ENCODE measurements at regions not wholly inside any gene's neighbourhood (a gene's known extent, or its start where the extent isn't known, plus 50 kb on each side); places are given as distances from the start of the nearest gene placed in this dataset.

- intact Hi-C loops (cut with DNase I; ENCODE audit: low total_unique reads), result no loop called here
- 84 to 95% methylated on average over 3 of the region's 3 CpGs for WGBS, 2 donors
Observed at GRCh38 chr1:157418659-157419058, 133.7 kb downstream of the FCRL5 start.

DNA sequence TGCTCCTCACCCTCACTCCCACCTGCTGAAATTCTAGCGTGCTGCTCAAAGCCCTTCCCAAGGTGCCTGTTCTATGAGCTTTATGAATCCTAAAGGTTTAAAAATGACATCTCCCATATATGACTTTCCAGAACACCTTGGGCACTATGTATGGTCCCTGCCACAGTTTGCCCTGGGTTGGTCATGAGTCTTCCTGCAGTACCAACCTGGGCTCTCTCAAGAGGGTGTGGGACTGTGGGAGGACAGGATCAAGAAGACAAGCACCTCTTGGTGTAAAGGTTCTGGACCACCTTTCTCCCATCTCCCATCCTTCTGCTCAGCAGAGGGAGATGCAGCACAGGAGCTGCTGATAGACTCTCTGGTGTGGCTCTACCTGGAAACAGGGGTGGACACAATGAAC is 134.1 kb downstream of the FCRL5 start:
- Histone ChIP-seq H3K36me3 (ENCODE audit: low read depth, missing control alignments) (no peaks in the 10 kb centered on the region), H3K4me3 (no peak overlapping the region), H3K27ac (no peak overlapping the region), H3K4me1 (no peaks in the 10 kb centered on the region), H3K9me3 (no peaks in the 10 kb centered on the region), H3K27me3 (no peaks in the 10 kb centered on the region)
- TF ChIP-seq POLR2A (IDR thresholded peaks at IDR 0.05), result no peak
- TF ChIP-seq, protein P1, sequence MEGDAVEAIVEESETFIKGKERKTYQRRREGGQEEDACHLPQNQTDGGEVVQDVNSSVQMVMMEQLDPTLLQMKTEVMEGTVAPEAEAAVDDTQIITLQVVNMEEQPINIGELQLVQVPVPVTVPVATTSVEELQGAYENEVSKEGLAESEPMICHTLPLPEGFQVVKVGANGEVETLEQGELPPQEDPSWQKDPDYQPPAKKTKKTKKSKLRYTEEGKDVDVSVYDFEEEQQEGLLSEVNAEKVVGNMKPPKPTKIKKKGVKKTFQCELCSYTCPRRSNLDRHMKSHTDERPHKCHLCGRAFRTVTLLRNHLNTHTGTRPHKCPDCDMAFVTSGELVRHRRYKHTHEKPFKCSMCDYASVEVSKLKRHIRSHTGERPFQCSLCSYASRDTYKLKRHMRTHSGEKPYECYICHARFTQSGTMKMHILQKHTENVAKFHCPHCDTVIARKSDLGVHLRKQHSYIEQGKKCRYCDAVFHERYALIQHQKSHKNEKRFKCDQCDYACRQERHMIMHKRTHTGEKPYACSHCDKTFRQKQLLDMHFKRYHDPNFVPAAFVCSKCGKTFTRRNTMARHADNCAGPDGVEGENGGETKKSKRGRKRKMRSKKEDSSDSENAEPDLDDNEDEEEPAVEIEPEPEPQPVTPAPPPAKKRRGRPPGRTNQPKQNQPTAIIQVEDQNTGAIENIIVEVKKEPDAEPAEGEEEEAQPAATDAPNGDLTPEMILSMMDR (IDR thresholded peaks at IDR 0.05), result no peak
- intact Hi-C loops (cut with DNase I; ENCODE audit: low total_unique reads), result no loop called here
- WGBS, 2 donors, result 94 to 96% methylated on average over 1 of the region's 1 CpG
- no peak for DNase-seq

More at GRCh38 chr1:157418659-157419058, 133.7 kb downstream of the FCRL5 start:
- no peaks in the 10 kb centered on the region for H3K9me3 ChIP-seq
- TF ChIP-seq, protein P1 (IDR thresholded peaks at IDR 0.05), result no peak
- no peak for TF ChIP-seq POLR2A (IDR thresholded peaks at IDR 0.05)
- no peaks in the 10 kb centered on the region for H3K27me3 ChIP-seq
- no peak for DNase-seq
- no peak overlapping the region for H3K4me3 ChIP-seq
- no peaks in the 10 kb centered on the region for H3K36me3 ChIP-seq (ENCODE audit: low read depth, missing control alignments)
- H3K4me1 ChIP-seq, result no peaks in the 10 kb centered on the region
- H3K27ac ChIP-seq, result no peak overlapping the region

DNA sequence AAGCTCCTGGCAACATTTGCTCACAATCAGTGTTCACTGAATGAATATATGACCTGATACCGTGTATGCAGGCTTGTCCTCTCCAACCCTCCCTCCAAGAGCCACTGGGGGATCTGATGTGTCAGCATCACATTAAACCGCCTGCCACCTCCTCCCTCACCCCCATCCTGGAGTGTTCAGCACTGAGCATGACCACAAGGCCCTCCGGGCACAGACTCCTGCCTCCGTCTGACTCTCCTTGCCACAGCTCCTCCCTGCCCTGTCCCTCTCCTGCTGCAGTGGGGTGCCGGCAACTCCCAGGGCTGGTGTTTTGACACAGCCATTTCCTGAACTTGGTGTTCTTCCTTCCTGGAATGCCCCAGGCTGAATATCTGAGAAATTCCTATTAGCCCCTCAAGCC is 136.7 kb downstream of the FCRL5 start:
- Histone ChIP-seq H3K27ac (no peak overlapping the region), H3K27me3 (no peaks in the 10 kb centered on the region), H3K4me1 (no peaks in the 10 kb centered on the region), H3K4me3 (no peak overlapping the region), H3K9me3 (no peaks in the 10 kb centered on the region), H3K36me3 (ENCODE audit: low read depth, missing control alignments) (no peaks in the 10 kb centered on the region)
- no peak for TF ChIP-seq POLR2A (IDR thresholded peaks at IDR 0.05)
- TF ChIP-seq, protein P1 (IDR thresholded peaks at IDR 0.05), result no peak
- intact Hi-C loops (cut with DNase I; ENCODE audit: low total_unique reads), result no loop called here
- 87 to 88% methylated on average over 4 to 5 of the region's 5 CpGs for WGBS, 2 donors
- DNase-seq, result no peak

DNA sequence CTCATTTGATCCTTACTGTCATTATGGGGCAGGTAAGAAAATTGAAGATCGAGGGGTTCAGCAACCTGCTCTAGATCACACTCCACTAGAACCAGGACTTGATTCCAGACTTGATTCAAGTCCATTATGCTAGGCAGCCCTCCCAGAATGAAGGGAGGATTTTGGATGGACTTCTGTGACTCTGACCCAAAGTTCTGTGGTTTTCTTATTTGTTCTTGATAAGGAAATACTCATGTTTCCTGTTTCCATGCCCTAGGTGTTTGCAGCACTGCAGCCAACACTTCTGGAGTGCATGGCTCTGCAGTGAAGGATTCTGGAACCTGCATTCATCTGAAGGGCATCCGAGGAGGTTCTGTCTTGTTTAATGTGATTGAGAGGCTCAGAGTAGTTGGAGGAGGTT is 140.0 kb downstream of the FCRL5 start:
- H3K36me3 ChIP-seq (ENCODE audit: low read depth, missing control alignments), result no peaks in the 10 kb centered on the region
- no peak overlapping the region for H3K4me3 ChIP-seq
- no peaks in the 10 kb centered on the region for H3K27me3 ChIP-seq
- H3K4me1 ChIP-seq, result no peaks in the 10 kb centered on the region
- intact Hi-C loops (cut with DNase I; ENCODE audit: low total_unique reads), result no loop called here
- H3K27ac ChIP-seq, result no peak overlapping the region
- TF ChIP-seq, protein P1 (IDR thresholded peaks at IDR 0.05), result no peak
- no peak for TF ChIP-seq POLR2A (IDR thresholded peaks at IDR 0.05)
- WGBS, 2 donors, result 80 to 88% methylated on average over 2 of the region's 2 CpGs
- no peaks in the 10 kb centered on the region for H3K9me3 ChIP-seq
- no peak for DNase-seq

- Histone ChIP-seq H3K27ac (no peak overlapping the region), H3K27me3 (no peaks in the 10 kb centered on the region), H3K4me3 (no peak overlapping the region), H3K4me1 (no peaks in the 10 kb centered on the region), H3K36me3 (ENCODE audit: low read depth, missing control alignments) (no peaks in the 10 kb centered on the region), H3K9me3 (no peaks in the 10 kb centered on the region)
- intact Hi-C loops (cut with DNase I; ENCODE audit: low total_unique reads), result no loop called here
- WGBS, 2 donors, result 71% methylated on average over 4 of the region's 4 CpGs; no CpG with 5 or more reads in 1 of the 2 donors
- no peak for DNase-seq
- TF ChIP-seq POLR2A (IDR thresholded peaks at IDR 0.05), result no peak
- TF ChIP-seq, protein P1 (IDR thresholded peaks at IDR 0.05), result no peak
Observed at GRCh38 chr1:157411769-157412168, 140.5 kb downstream of the FCRL5 start.

Data from testis (tissue), 2 donors.